ENCODE measurements at regions not wholly inside any gene's neighbourhood (a gene's known extent, or its start where the extent isn't known, plus 50 kb on each side); places are given as distances from the start of the nearest gene placed in this dataset.

GRCh38 chr1:18535391-18536210, 54.9 kb downstream of the KLHDC7A start:
- no peak for DNase-seq

GRCh38 chr1:18536356-18536755, 55.6 kb downstream of the KLHDC7A start:
- DNase-seq: no peak

GRCh38 chr1:18536915-18537314, 56.2 kb downstream of the KLHDC7A start:
- DNase-seq: no peak

GRCh38 chr1:18537386-18538306, 56.9 kb downstream of the KLHDC7A start:
- DNase-seq: no peak

GRCh38 chr1:18539171-18539570, 58.4 kb downstream of the KLHDC7A start:
- DNase-seq: no peak

- no peak for DNase-seq
Measured at GRCh38 chr1:18540136-18540765, 59.5 kb downstream of the KLHDC7A start.

GRCh38 chr1:18541046-18541795, 60.5 kb downstream of the KLHDC7A start:
- DNase-seq: no peak

- no peak for DNase-seq
Measured at GRCh38 chr1:18542351-18542750, 61.6 kb downstream of the KLHDC7A start.

- DNase-seq: no peak
Measured at GRCh38 chr1:18546026-18546425, 65.3 kb downstream of the KLHDC7A start.

GRCh38 chr1:18547460-18547859, 66.7 kb downstream of the KLHDC7A start:
- no peak for DNase-seq

GRCh38 chr1:18548643-18549042, 67.9 kb downstream of the KLHDC7A start:
- DNase-seq: no peak

- DNase-seq: no peak
Measured at GRCh38 chr1:18549106-18549505, 68.4 kb downstream of the KLHDC7A start.

- no peak for DNase-seq
Measured at GRCh38 chr1:18549906-18550305, 69.2 kb downstream of the KLHDC7A start.

- no peak for DNase-seq
Measured at GRCh38 chr1:18552631-18553030, 71.9 kb downstream of the KLHDC7A start.

GRCh38 chr1:18553388-18553787, 72.7 kb downstream of the KLHDC7A start:
- no peak for DNase-seq

- no peak for DNase-seq
Measured at GRCh38 chr1:18554099-18554498, 73.4 kb downstream of the KLHDC7A start.

GRCh38 chr1:18554597-18554996, 73.9 kb downstream of the KLHDC7A start:
- DNase-seq: no peak

GRCh38 chr1:18555036-18555435, 74.3 kb downstream of the KLHDC7A start:
- no peak for DNase-seq

- DNase-seq: no peak
Measured at GRCh38 chr1:18556364-18556763, 74.3 kb upstream of the PAX7 start.

- no peak for DNase-seq
Measured at GRCh38 chr1:18557621-18558465, 72.8 kb upstream of the PAX7 start.

- no peak for DNase-seq
Measured at GRCh38 chr1:18560692-18561091, 70.0 kb upstream of the PAX7 start.

- DNase-seq: no peak
Measured at GRCh38 chr1:18561967-18562366, 68.7 kb upstream of the PAX7 start.

All from CD4-positive, alpha-beta T cell treated with Interleukin-6 for 4 hours (primary cell).